Gastroesophageal sphincter (tissue), 4 donors: ENCODE measurements at regions not wholly inside any gene's neighbourhood (a gene's known extent, or its start where the extent isn't known, plus 50 kb on each side); places are given as distances from the start of the nearest gene placed in this dataset.
"Not testable (repeated sequence)": the region's sequence is repeated elsewhere in the genome, so short reads cannot be mapped to it uniquely, and the experiment has no call there.

Experiments used
- ATAC-seq: fragments of 150-250 bp; one replicate; pipeline ENCODE4 v1.9.1; 2016; ENCODE audit warnings: mild to moderate bottlenecking, moderate library complexity
- H3K27ac ChIP-seq, 4 donors: fragments of 200-600 bp; sonication (generic) in 3 of 4; 1 replicate in 3 of 4; 2 replicates in 1 of 4; pipeline ENCODE4 v1.5.1; 2016 to 2019
- H3K27me3 ChIP-seq: fragments of 200-600 bp; sonication (generic); one replicate; pipeline ENCODE4 v1.5.1; 2019
- H3K36me3 ChIP-seq, 2 donors: fragments of 200-600 bp; sonication (generic); one replicate each; pipeline ENCODE4 v1.5.1; 2019; ENCODE audit warnings: control low read depth in 1 of 2
- H3K4me1 ChIP-seq, 3 donors: fragments of 200-600 bp; sonication (generic); 1 replicate in 2 of 3; 2 replicates in 1 of 3; pipeline ENCODE4 v1.5.1; 2016 to 2019; ENCODE audit warnings: control low read depth in 2 of 3
- H3K4me3 ChIP-seq, 2 donors: fragments of 200-600 bp; sonication (generic); one replicate each; pipeline ENCODE4 v1.5.1; 2019; ENCODE audit warnings: mild to moderate bottlenecking in 1 of 2, moderate library complexity in 1 of 2
- H3K9me3 ChIP-seq, 3 donors: fragments of 200-600 bp; sonication (generic); one replicate each; pipeline ENCODE4 v1.5.1; 2017 to 2019; ENCODE audit warnings: control low read depth in 2 of 3
- EP300 ChIP-seq: sonication (generic); formaldehyde crosslinking; IDR thresholded peaks from one replicate; pipeline ENCODE4 v1.6.1; 2017; ENCODE audit warnings: antibody characterized with exemption, mild to moderate bottlenecking
- POLR2A ChIP-seq, 2 donors: fragments of 450-650 bp; IDR thresholded peaks; one replicate each; pipeline ENCODE4 v1.6.1; 2017; ENCODE audit warnings: antibody characterized with exemption in 2 of 2, mild to moderate bottlenecking in 2 of 2, moderate library complexity in 1 of 2
- POLR2AphosphoS5 ChIP-seq: sonication (generic); formaldehyde crosslinking; IDR thresholded peaks from one replicate; pipeline ENCODE4 v1.6.1; 2017; ENCODE audit warnings: antibody characterized with exemption
- WGBS, 2 donors: methylation state at CpG; one replicate each; pipeline ENCODE4 v1.1.5; 2018; ENCODE audit warnings: low coverage in 1 of 2; 5-methylcytosine and 5-hydroxymethylcytosine counted together
- TF ChIP-seq, protein P1 (sequence below), 4 experiments: fragments of 200-600 bp in 2 of 4; fragments of 450-650 bp in 2 of 4; sonication (generic) in 1 of 4; IDR thresholded peaks; one replicate each; pipeline ENCODE4 v1.5.1; 2017 to 2019; ENCODE audit warnings: antibody characterized with exemption in 4 of 4, mild to moderate bottlenecking in 2 of 4, moderate library complexity in 2 of 4

- Histone ChIP-seq H3K9me3 (no peaks in the 10 kb centered on the region), H3K4me1 (no peaks in the 10 kb centered on the region), H3K27me3 (peaks cover 34% of the 10 kb centered on the region), H3K36me3 (no peaks in the 10 kb centered on the region), H3K4me3 (no peak overlapping the region), H3K27ac (no peak overlapping the region)
- WGBS, 2 donors: 80% methylated on average over 1 to 5 of the region's 5 CpGs
- TF ChIP-seq POLR2AphosphoS5 (no peak), POLR2A (IDR thresholded peaks at IDR 0.05) (no peak)
- TF ChIP-seq, protein P1, sequence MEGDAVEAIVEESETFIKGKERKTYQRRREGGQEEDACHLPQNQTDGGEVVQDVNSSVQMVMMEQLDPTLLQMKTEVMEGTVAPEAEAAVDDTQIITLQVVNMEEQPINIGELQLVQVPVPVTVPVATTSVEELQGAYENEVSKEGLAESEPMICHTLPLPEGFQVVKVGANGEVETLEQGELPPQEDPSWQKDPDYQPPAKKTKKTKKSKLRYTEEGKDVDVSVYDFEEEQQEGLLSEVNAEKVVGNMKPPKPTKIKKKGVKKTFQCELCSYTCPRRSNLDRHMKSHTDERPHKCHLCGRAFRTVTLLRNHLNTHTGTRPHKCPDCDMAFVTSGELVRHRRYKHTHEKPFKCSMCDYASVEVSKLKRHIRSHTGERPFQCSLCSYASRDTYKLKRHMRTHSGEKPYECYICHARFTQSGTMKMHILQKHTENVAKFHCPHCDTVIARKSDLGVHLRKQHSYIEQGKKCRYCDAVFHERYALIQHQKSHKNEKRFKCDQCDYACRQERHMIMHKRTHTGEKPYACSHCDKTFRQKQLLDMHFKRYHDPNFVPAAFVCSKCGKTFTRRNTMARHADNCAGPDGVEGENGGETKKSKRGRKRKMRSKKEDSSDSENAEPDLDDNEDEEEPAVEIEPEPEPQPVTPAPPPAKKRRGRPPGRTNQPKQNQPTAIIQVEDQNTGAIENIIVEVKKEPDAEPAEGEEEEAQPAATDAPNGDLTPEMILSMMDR (IDR thresholded peaks at IDR 0.05): no peak
- no peak for ATAC-seq
Measured at GRCh38 chr12:115296613-115297198, 612.7 kb upstream of the TBX3 start.

DNA sequence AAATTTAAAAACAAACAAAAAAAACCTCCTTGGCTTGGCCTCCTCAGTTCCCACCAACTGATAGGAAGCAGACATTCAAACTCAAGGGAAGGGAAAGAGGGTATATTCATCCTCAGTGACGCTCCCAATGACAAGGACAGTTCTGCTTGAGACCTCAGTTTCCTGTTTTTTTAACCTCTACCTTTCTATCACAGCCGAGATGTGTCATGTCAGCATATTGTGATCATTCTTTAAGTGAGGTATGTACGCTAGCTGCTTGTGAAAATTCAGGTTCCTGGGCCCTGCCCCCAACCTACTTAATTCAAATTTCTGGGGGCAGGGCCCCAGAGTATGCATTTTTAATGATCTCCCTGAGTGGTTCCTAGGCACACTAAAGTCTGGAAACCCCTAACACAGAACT is 611.9 kb upstream of the TBX3 start:
- Histone ChIP-seq H3K27me3 (peaks cover 34% of the 10 kb centered on the region), H3K9me3 (no peaks in the 10 kb centered on the region), H3K4me3 (no peak overlapping the region), H3K4me1 (no peaks in the 10 kb centered on the region), H3K27ac (no peak overlapping the region), H3K36me3 (no peaks in the 10 kb centered on the region)
- no peak for ATAC-seq
- no peak for TF ChIP-seq POLR2AphosphoS5
- no peak for TF ChIP-seq EP300
- no peak for TF ChIP-seq POLR2A (IDR thresholded peaks at IDR 0.05)
- TF ChIP-seq, protein P1 (IDR thresholded peaks at IDR 0.05): no peak
- WGBS, 2 donors: 53 to 76% methylated on average over 2 to 3 of the region's 3 CpGs

GRCh38 chr12:115294453-115295133 is 610.6 kb upstream of the TBX3 start:
- H3K4me3 ChIP-seq: no peak overlapping the region
- H3K27me3 ChIP-seq: peaks cover 22% of the 10 kb centered on the region
- H3K4me1 ChIP-seq: no peaks in the 10 kb centered on the region
- H3K36me3 ChIP-seq: no peaks in the 10 kb centered on the region
- H3K27ac ChIP-seq: no peak overlapping the region
- 31 to 47% methylated on average over 3 to 4 of the region's 4 CpGs for WGBS, 2 donors
- ATAC-seq: no peak
- no peaks in the 10 kb centered on the region for H3K9me3 ChIP-seq
- peak; percentile 3 for TF ChIP-seq POLR2AphosphoS5
- TF ChIP-seq, protein P1 (IDR thresholded peaks at IDR 0.05): no peak
- no peak for TF ChIP-seq POLR2A (IDR thresholded peaks at IDR 0.05)
- TF ChIP-seq EP300: no peak

DNA sequence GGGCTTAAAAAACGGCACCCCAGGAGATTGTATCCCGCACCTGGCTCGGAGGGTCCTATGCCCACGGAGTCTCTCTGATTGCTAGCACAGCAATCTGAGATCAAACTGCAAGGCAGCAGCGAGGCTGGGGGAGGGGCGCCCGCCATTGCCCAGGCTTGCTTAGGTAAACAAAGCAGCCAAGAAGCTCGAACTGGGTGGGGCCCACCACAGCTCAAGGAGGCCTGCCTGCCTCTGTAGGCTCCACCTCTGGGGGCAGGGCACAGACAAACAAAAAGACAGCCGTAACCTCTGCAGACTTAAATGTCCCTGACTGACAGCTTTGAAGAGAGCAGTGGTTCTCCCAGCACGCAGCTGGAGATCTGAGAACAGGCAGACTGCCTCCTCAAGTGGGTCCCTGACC is 601.5 kb upstream of the TBX3 start:
- not testable (repeated sequence) for H3K4me3 ChIP-seq, H3K9me3 ChIP-seq, ATAC-seq, H3K27ac ChIP-seq, H3K4me1 ChIP-seq, H3K36me3 ChIP-seq, H3K27me3 ChIP-seq
- WGBS, 2 donors: no CpG with 5 or more reads among the region's 10 CpGs

DNA sequence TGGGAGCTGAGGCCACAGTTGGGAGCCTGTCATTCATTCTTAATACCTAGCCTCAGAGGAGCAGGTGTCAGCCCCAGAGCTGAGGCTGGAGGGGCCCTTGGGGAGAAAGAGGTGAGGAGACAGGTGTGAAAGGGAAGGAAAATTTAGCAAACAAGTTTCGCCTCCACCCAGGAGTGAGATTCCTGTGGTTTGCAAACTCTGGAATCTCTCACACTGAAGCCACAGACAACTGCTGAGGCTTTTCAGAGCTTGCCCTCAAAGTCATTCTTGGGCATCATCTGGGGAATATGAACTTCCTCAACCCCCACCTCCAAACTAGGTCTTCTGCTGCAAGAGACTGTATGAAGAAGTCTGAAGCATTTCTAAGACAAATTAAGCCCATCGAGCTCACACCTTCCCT is 589.5 kb upstream of the TBX3 start:
- no peaks in the 10 kb centered on the region for H3K9me3 ChIP-seq
- H3K27me3 ChIP-seq: no peaks in the 10 kb centered on the region
- TF ChIP-seq POLR2A (IDR thresholded peaks at IDR 0.05) (no peak), POLR2AphosphoS5 (no peak), EP300 (no peak)
- TF ChIP-seq, protein P1 (IDR thresholded peaks at IDR 0.05): no peak
- H3K27ac ChIP-seq: no peak overlapping the region
- H3K36me3 ChIP-seq: no peaks in the 10 kb centered on the region
- no peaks in the 10 kb centered on the region for H3K4me1 ChIP-seq
- no peak overlapping the region for H3K4me3 ChIP-seq
- ATAC-seq: no peak
- 100% methylated on average over 1 to 2 of the region's 2 CpGs for WGBS, 2 donors
